Skeletal muscle satellite cell (primary cell): ENCODE measurements at regions not wholly inside any gene's neighbourhood (a gene's known extent, or its start where the extent isn't known, plus 50 kb on each side); places are given as distances from the start of the nearest gene placed in this dataset.

Source experiments
- H3K27me3 ChIP-seq: 2 replicates; pipeline ENCODE4 v1.7.0; 2013; ENCODE audit warnings: low read length; ENCODE audit not compliant: control insufficient read depth, insufficient read depth
- H3K36me3 ChIP-seq: 2 replicates; pipeline ENCODE4 v1.7.0; 2013; ENCODE audit warnings: mild to moderate bottlenecking, control low read depth, low read length; ENCODE audit not compliant: insufficient read depth
- H3K4me1 ChIP-seq: 2 replicates; pipeline ENCODE4 v1.7.0; 2013; ENCODE audit warnings: low read length; ENCODE audit not compliant: control insufficient read depth, insufficient read depth
- H3K4me2 ChIP-seq: 2 replicates; pipeline ENCODE4 v1.7.0; 2013; ENCODE audit warnings: mild to moderate bottlenecking, low read length
- H3K4me3 ChIP-seq: 2 replicates; pipeline ENCODE4 v1.7.0; 2013; ENCODE audit warnings: low read length
- H3K9ac ChIP-seq: 2 replicates; pipeline ENCODE4 v1.7.0; 2013; ENCODE audit warnings: mild to moderate bottlenecking, low read depth, low read length, moderate library complexity
- H3K9me3 ChIP-seq: replicated peaks from 2 replicates; pipeline ENCODE4 v1.7.0; 2013; ENCODE audit warnings: mild to moderate bottlenecking, control low read depth, low read length

- H3K9me3 ChIP-seq, result no peaks in the 10 kb centered on the region
- H3K27me3 ChIP-seq, result peaks cover 8% of the 10 kb centered on the region
- H3K9ac ChIP-seq, result no peak overlapping the region
Observed at GRCh38 chr1:232263452-232263851, 366.5 kb downstream of the SIPA1L2 start.

GRCh38 chr1:232262991-232263390 is 366.9 kb downstream of the SIPA1L2 start:
- Histone ChIP-seq H3K27me3 (peaks cover 4% of the 10 kb centered on the region), H3K9ac (no peak overlapping the region), H3K9me3 (no peaks in the 10 kb centered on the region)

More at GRCh38 chr1:232263452-232263851, 366.5 kb downstream of the SIPA1L2 start:
- no peaks in the 10 kb centered on the region for H3K36me3 ChIP-seq
- no peaks in the 10 kb centered on the region for H3K4me1 ChIP-seq
- H3K4me3 ChIP-seq, result no peak overlapping the region
- H3K4me2 ChIP-seq, result no peak overlapping the region

GRCh38 chr1:232260861-232261260 is 369.1 kb downstream of the SIPA1L2 start:
- H3K4me2 ChIP-seq, result no peak overlapping the region
- no peaks in the 10 kb centered on the region for H3K9me3 ChIP-seq
- H3K36me3 ChIP-seq, result no peaks in the 10 kb centered on the region
- H3K4me1 ChIP-seq, result no peaks in the 10 kb centered on the region
- H3K9ac ChIP-seq, result no peak overlapping the region
- H3K27me3 ChIP-seq, result peaks cover 4% of the 10 kb centered on the region
- no peak overlapping the region for H3K4me3 ChIP-seq

More at GRCh38 chr1:232262991-232263390, 366.9 kb downstream of the SIPA1L2 start:
- no peak overlapping the region for H3K4me3 ChIP-seq
- no peaks in the 10 kb centered on the region for H3K4me1 ChIP-seq
- no peaks in the 10 kb centered on the region for H3K36me3 ChIP-seq
- no peak overlapping the region for H3K4me2 ChIP-seq

- Histone ChIP-seq H3K9me3 (no peaks in the 10 kb centered on the region), H3K4me3 (no peak overlapping the region), H3K4me1 (no peaks in the 10 kb centered on the region), H3K9ac (no peak overlapping the region), H3K36me3 (no peaks in the 10 kb centered on the region), H3K27me3 (peaks cover 4% of the 10 kb centered on the region), H3K4me2 (no peak overlapping the region)
Observed at GRCh38 chr1:232260045-232260444, 369.9 kb downstream of the SIPA1L2 start.

- Histone ChIP-seq H3K9me3 (no peaks in the 10 kb centered on the region), H3K9ac (no peak overlapping the region), H3K4me1 (no peaks in the 10 kb centered on the region), H3K4me3 (no peak overlapping the region), H3K36me3 (no peaks in the 10 kb centered on the region), H3K27me3 (peaks cover 4% of the 10 kb centered on the region), H3K4me2 (no peak overlapping the region)
Observed at GRCh38 chr1:232259333-232259732, 370.6 kb downstream of the SIPA1L2 start.

GRCh38 chr1:232252546-232253118 is 377.3 kb downstream of the SIPA1L2 start:
- H3K27me3 ChIP-seq, result no peaks in the 10 kb centered on the region
- no peak overlapping the region for H3K4me3 ChIP-seq
- no peaks in the 10 kb centered on the region for H3K36me3 ChIP-seq
- H3K4me1 ChIP-seq, result no peaks in the 10 kb centered on the region
- no peaks in the 10 kb centered on the region for H3K9me3 ChIP-seq
- H3K9ac ChIP-seq, result no peak overlapping the region
- no peak overlapping the region for H3K4me2 ChIP-seq

GRCh38 chr1:232250838-232251237 is 379.1 kb downstream of the SIPA1L2 start:
- Histone ChIP-seq H3K36me3 (no peaks in the 10 kb centered on the region), H3K9ac (no peak overlapping the region), H3K27me3 (no peaks in the 10 kb centered on the region), H3K4me3 (no peak overlapping the region), H3K4me2 (no peak overlapping the region), H3K9me3 (no peaks in the 10 kb centered on the region), H3K4me1 (no peaks in the 10 kb centered on the region)

GRCh38 chr1:232249861-232250777 is 379.8 kb downstream of the SIPA1L2 start:
- no peaks in the 10 kb centered on the region for H3K36me3 ChIP-seq
- no peak overlapping the region for H3K9ac ChIP-seq
- no peaks in the 10 kb centered on the region for H3K9me3 ChIP-seq
- H3K4me3 ChIP-seq, result no peak overlapping the region
- no peaks in the 10 kb centered on the region for H3K27me3 ChIP-seq
- no peak overlapping the region for H3K4me2 ChIP-seq
- H3K4me1 ChIP-seq, result no peaks in the 10 kb centered on the region

GRCh38 chr1:232249339-232249738 is 380.6 kb downstream of the SIPA1L2 start:
- no peaks in the 10 kb centered on the region for H3K36me3 ChIP-seq
- H3K4me3 ChIP-seq, result no peak overlapping the region
- no peaks in the 10 kb centered on the region for H3K27me3 ChIP-seq
- no peak overlapping the region for H3K9ac ChIP-seq
- no peaks in the 10 kb centered on the region for H3K9me3 ChIP-seq
- H3K4me2 ChIP-seq, result no peak overlapping the region
- no peaks in the 10 kb centered on the region for H3K4me1 ChIP-seq

- Histone ChIP-seq H3K4me2 (no peak overlapping the region), H3K36me3 (no peaks in the 10 kb centered on the region), H3K9me3 (no peaks in the 10 kb centered on the region), H3K27me3 (no peaks in the 10 kb centered on the region), H3K9ac (no peak overlapping the region), H3K4me1 (no peaks in the 10 kb centered on the region), H3K4me3 (no peak overlapping the region)
Observed at GRCh38 chr1:232248276-232248820, 381.6 kb downstream of the SIPA1L2 start.

GRCh38 chr1:232247669-232248068 is 382.3 kb downstream of the SIPA1L2 start:
- Histone ChIP-seq H3K36me3 (no peaks in the 10 kb centered on the region), H3K4me3 (no peak overlapping the region), H3K9me3 (no peaks in the 10 kb centered on the region), H3K27me3 (no peaks in the 10 kb centered on the region), H3K4me2 (no peak overlapping the region), H3K9ac (no peak overlapping the region), H3K4me1 (no peaks in the 10 kb centered on the region)
